ENCODE measurements at regions not wholly inside any gene's neighbourhood (a gene's known extent, or its start where the extent isn't known, plus 50 kb on each side); places are given as distances from the start of the nearest gene placed in this dataset.

DNA sequence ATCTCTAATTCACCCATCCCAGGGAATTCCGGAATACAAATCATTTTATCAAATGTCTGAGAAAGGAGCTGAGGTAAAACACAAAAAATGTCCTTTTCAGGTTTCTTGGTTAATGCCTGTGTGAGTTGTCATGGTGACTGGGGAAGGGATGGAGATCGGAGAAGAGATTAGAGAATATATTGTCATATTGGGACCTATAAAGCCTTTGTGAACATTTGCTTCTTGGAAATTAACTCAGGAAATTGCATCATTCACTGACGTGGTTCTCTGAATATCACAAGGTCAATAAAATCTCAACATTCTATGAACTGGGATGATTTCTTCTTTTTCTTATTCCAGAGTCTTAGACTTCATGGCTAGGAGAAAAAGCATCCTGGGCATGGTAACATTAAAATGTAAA, 174.8 kb upstream of the GLRA2 start:
- TF ChIP-seq, protein P1, sequence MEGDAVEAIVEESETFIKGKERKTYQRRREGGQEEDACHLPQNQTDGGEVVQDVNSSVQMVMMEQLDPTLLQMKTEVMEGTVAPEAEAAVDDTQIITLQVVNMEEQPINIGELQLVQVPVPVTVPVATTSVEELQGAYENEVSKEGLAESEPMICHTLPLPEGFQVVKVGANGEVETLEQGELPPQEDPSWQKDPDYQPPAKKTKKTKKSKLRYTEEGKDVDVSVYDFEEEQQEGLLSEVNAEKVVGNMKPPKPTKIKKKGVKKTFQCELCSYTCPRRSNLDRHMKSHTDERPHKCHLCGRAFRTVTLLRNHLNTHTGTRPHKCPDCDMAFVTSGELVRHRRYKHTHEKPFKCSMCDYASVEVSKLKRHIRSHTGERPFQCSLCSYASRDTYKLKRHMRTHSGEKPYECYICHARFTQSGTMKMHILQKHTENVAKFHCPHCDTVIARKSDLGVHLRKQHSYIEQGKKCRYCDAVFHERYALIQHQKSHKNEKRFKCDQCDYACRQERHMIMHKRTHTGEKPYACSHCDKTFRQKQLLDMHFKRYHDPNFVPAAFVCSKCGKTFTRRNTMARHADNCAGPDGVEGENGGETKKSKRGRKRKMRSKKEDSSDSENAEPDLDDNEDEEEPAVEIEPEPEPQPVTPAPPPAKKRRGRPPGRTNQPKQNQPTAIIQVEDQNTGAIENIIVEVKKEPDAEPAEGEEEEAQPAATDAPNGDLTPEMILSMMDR (IDR thresholded peaks at IDR 0.05), result no peak
- no peak for TF ChIP-seq POLR2AphosphoS5 (IDR thresholded peaks at IDR 0.05)
